Suppressor macrophage (primary cell): ENCODE measurements at regions not wholly inside any gene's neighbourhood (a gene's known extent, or its start where the extent isn't known, plus 50 kb on each side); places are given as distances from the start of the nearest gene placed in this dataset.
"Not testable (repeated sequence)": the region's sequence is repeated elsewhere in the genome, so short reads cannot be mapped to it uniquely, and the experiment has no call there.

Experiments
- DNase-seq, 4 experiments: peaks; one replicate each; pipeline ENCODE4 v3.0.0-alpha.2; 2020 to 2022

GRCh38 chr6:25127076-25127837 lies 151.9 kb upstream of the CARMIL1 start:
- no peak for DNase-seq

DNA sequence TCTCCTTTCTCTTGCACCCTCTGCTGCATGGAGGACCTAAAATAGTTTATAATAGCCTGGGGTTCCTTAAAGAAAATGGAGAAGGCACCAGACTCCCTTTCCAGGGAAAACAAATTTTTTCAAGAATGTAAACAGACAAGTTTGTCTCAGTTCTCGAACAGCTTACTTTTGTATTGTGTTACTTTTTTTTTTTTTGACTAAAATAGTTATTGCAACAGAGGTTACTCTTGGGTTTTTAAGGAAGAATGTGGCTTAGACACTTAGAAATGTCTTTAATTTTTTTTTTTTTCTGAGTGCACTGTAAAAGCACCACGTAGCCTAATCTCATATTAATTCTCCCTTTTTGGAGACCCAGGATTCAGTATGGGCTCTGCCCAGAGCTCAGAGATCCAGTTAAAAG lies 148.7 kb upstream of the CARMIL1 start:
- peak in 2 of 4 experiments; percentile 39 to 46 for DNase-seq

- DNase-seq = no peak
Measured at GRCh38 chr6:25132934-25133333, 146.2 kb upstream of the CARMIL1 start.

DNA sequence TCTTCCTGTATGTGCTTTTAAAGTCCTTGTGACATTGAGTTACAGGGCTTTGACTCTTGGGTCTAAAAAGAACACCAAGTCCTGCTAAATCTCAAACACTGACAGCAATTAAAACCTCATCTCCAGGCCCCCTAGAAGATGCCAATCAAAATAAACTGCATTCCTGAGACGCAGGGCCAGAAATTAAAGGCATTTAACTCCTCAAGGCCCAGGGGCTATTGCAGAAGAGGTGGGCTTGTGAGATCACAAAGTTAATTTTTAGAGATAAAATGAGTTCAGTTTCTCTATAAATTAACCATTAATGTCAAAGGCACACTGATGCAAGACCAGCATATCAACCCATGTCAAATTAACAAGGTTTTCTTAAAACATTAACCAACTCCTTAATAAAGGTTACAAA lies 145.6 kb upstream of the CARMIL1 start:
- DNase-seq = no peak

DNA sequence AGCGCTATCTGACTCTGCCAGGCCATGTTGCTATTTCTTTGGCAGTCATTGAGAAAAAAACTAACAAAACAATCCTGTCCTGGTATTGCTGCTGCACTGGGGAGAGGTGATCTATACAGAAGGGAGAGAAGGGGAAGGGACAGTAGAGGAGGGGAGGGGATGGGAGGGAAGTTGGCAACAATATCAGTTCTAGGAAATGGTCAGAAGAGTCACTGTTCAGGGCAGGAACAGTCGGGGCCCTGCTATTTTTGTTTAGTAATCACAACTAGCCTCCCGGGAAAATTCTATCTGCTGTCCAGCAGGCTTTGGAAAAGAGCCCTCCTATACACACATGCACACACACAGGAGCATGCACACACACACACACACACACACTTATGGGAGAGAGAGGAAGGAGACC lies 142.3 kb upstream of the CARMIL1 start:
- DNase-seq = no peak

GRCh38 chr6:25137480-25137879 lies 141.7 kb upstream of the CARMIL1 start:
- peak in 2 of 4 experiments; percentile 13 to 18 for DNase-seq

GRCh38 chr6:25137916-25138232 lies 141.3 kb upstream of the CARMIL1 start:
- no peak for DNase-seq

DNA sequence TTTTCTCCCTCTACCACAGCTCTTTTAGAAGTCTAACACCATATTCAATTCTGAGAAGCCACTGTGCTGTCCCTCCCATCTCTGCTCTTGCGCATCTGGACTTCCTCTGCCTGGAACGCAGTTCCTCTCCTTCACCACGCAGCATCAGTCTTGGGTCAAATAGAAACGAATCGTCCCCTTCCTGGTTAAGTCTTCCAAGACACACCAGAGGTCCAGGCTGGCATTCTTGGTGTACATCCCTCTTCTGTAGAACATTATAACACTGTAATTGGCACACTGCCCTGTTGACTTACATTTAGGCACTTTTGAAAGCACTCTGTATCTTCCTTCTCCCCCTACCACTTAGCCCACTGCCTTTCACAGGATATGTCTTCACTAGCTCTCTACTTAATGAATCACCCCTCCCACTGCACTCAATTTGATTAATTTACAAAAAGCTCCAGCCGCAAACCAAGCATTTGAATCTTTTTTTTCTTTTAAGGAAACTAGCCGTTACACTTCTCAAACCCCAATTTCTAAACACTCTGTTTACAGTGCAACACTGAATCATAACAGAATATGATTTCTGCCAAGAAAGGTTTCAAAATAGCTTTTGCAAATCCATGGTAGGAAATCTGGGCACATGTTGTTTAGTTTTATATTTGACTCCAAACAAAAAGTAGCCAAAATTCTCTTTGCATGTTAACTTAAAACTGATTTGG lies 140.8 kb upstream of the CARMIL1 start:
- DNase-seq = peak; percentile 74 to 88 (median 85)

DNA sequence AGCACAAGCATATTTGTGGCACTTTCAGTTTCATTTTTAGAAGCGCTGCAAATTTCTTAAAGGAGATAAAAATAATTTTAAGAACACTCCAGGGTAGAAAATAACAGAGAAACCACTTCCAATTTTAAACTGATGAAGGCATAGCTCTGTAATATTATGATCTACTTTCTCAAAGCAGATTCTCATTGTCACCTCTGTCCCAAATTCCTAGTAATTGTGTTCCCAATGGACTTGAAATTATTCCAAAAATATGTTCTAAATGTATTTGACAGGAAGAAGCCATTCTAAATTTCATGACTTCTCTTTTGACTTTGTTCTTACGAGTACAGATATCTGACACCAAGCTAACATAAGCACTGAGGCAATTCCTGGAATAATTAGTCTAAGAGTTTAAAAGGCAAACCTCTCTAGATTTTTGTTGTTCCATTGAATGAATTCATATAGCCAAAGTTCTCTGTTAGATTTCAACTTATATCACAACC lies 140.2 kb upstream of the CARMIL1 start:
- no peak for DNase-seq

DNA sequence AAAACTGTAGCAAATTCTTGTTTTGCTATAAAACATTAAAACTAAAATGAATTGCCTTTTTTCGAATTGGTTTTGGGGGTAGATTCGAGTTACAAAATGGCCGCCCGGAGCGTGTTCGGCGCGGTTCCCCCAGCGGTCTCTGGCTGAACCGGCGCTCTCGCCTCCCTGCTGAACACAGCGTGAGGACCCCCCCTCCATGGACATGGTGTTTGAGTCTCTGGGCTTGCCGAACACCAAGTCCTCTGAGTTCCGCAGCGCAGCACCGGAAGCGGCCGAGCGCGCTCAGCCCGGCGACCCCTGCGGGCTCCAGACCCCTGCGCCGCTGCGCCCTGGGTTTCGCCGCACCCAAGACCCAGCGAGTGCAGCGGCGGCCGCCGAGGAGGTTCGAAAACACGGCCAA lies 139.6 kb upstream of the CARMIL1 start:
- not testable (repeated sequence) for DNase-seq

DNA sequence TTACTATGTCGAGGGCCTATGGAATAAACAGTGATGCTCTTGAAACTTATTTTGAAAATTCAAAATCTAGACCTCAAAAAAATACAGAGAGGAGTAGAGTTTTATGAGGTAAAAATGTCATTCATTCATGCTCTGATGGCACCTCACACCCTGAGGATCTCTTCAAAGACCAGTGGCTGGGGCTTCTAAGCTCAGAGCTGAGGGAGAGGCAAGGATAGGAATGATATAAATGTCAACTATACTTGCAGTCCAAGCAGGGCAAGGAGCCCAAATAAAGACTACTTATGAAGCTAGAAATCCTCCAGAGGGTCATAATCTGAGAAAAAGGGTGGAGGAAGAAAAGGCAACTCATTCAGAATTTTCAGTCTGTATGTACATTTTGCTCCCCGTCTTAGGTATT lies 136.7 kb upstream of the CARMIL1 start:
- no peak for DNase-seq

DNA sequence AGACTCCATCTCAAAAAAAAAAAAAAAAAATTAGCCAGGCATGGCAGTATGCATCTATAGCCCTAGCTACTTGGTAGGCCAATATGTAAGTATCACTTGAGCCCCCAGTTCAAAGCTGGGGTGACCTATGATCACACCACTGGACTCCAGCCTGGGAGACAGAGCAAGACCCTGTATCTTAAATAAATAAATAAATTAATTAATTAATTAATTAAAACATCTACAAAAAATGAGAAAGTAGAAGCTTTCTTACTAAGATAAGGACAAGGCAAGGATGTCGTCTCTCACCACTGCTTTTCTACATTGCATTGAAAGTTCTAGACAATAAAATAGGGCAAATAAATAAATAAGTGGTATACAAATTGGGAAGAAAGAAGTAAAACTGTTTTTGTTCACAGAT lies 134.3 kb upstream of the CARMIL1 start:
- DNase-seq = no peak

DNA sequence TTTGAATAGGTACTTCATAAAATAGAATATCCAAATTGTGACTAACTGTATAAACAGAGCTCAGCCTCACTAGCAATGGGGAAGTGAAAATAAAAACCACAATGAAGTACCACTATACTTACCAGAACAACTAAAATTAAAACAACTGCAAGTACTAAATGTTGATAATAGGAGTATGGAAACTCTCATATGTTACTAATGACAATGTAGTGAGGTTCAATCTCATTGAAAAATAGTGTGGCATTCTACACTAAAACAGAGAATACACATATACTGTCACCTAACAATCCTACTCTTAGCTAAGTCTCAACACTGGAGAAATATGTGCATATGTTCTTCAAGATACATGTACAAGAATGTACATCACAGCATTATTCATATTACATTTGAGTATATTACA lies 132.0 kb upstream of the CARMIL1 start:
- peak in 2 of 4 experiments; percentile 32 to 49 for DNase-seq

DNA sequence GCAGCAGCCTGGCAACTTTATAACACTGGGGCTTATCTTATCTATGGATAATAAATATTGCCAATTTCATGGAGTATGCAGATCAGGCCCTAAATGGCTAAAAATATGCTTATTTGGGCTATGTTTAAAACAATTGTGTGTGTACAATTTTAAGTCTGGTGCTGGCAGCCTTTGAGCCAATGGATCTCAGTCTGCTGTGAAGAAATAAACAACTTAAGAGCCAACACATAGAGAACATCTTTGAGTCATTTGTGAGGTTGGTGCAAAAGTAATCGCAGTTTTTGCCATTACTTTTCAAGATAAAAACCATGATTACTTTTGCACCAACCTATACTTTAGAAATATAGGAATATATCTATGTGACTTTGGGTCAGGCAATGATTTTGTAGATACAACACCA lies 129.1 kb upstream of the CARMIL1 start:
- no peak for DNase-seq

GRCh38 chr6:25150863-25151262 lies 128.3 kb upstream of the CARMIL1 start:
- DNase-seq = no peak

DNA sequence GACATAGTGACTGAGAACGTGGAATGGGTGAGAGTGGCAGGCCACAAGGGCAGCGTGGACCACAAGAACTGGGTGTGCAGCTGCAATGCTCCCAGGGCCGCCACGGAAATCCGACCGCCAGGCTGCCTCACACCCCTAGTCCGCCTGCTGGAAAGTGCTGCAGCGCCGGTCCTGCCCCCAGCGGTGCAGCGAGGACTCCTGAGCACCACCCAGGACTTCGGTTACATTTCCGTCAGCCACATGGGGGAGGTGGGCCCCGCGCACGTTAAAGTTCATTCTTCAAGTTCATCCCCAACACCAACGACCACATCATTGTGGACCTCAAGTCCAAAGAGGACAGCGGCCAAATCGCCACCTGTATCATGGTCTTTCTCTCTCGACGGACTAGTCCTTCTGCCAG lies 126.1 kb upstream of the CARMIL1 start:
- no peak for DNase-seq

GRCh38 chr6:25154034-25154596 lies 125.1 kb upstream of the CARMIL1 start:
- DNase-seq = no peak

- no peak for DNase-seq
Measured at GRCh38 chr6:25155211-25155610, 124.0 kb upstream of the CARMIL1 start.

- DNase-seq = no peak
Measured at GRCh38 chr6:25156123-25156522, 123.1 kb upstream of the CARMIL1 start.

DNA sequence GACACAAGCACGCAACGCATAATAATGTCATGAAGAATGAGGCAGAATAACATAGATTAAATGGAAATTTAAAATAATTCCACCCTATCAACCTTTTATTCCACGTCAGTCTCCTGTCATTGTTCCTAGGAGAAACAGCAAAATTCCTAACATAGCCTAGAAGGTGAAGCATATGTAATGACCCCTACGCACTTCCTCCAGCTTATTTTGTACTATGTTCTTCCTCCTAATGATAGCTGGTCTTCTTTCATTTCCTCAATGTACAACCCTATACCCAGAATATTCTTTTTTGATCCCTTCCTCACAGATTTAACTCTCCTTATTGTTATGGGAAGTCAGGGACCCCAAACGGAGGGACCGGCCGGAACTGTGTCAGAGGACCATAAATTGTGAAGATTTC lies 122.0 kb upstream of the CARMIL1 start:
- peak in 2 of 4 experiments; percentile 44 to 56 for DNase-seq

GRCh38 chr6:25157842-25158241 lies 121.3 kb upstream of the CARMIL1 start:
- DNase-seq = no peak

GRCh38 chr6:25160134-25160533 lies 119.0 kb upstream of the CARMIL1 start:
- DNase-seq = not testable (repeated sequence)

- DNase-seq = no peak
Measured at GRCh38 chr6:25165177-25165576, 114.0 kb upstream of the CARMIL1 start.

- peak in 1 of 4 experiments; percentile 29 for DNase-seq
Measured at GRCh38 chr6:25165800-25166199, 113.4 kb upstream of the CARMIL1 start.
